Fibroblast of skin of scalp (primary cell): ENCODE measurements at regions not wholly inside any gene's neighbourhood (a gene's known extent, or its start where the extent isn't known, plus 50 kb on each side); places are given as distances from the start of the nearest gene placed in this dataset.
"Not testable (repeated sequence)": the region's sequence is repeated elsewhere in the genome, so short reads cannot be mapped to it uniquely, and the experiment has no call there.

ENCODE experiments used
- DNase-seq: peaks from one replicate; pipeline ENCODE4 v3.0.0-alpha.2; 2013

DNA sequence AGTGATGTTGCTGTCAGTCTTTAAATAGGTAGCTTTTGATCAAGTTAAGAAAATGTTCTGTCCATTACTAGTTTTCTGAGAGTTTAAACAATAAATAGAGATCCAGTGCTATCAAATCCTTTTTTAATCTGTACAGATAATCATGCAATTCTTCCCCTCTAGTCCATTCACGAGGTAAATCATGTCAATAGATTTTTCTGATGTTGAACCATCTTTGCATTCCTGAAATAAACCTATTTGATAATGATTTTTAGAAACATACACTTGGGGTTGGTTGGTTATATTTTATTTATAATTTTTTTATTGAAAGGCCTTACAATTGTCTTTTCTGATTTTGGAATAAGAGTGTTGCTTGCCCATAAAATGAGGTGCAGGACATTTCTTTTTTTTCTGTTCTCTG is 95.0 kb downstream of the FAM53A start:
- no peak for DNase-seq

GRCh38 chr4:1588306-1588705 is 95.8 kb downstream of the FAM53A start:
- no peak for DNase-seq

DNA sequence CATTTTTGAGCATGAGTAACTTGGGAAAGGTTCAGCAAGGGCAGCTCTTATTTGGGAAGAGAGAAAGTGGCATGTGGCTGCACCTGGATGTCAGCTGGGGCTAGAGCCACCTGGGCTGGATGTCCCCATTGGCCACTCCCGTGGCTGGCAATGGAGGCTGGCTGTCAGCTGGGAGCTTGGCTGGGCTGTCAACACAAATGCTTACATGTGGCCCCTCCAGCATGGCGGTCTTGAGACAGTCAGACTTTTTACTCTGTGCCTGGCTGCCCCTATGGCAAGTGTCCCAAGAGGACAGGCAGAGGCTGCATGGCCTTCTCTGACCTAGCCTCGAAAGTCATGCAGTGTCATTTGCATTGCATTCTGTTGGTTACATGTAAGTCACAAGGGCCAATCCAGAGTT is 99.6 kb downstream of the FAM53A start:
- no peak for DNase-seq

DNA sequence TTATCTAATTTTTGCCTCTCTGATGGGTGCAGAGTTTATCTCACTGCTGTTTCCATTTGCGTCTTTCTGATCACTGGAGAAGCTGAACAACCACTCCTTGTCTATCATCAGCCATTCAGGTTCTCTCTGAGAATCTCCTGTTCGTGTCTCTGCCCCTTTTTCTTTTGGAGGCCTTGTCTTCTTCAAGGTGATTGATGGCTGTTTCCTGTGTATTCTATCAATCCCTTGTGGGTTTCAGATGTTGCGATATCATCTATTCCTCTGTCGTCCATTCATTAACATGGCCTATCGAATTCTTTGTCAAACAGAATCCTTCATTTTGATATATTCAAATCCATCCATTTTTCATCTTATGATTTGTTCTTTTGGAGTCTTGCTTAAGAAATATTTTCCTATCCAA is 100.3 kb downstream of the FAM53A start:
- no peak for DNase-seq

- DNase-seq, result no peak
These were observed 100.9 kb downstream of the FAM53A start for GRCh38 chr4:1583051-1583785.

DNA sequence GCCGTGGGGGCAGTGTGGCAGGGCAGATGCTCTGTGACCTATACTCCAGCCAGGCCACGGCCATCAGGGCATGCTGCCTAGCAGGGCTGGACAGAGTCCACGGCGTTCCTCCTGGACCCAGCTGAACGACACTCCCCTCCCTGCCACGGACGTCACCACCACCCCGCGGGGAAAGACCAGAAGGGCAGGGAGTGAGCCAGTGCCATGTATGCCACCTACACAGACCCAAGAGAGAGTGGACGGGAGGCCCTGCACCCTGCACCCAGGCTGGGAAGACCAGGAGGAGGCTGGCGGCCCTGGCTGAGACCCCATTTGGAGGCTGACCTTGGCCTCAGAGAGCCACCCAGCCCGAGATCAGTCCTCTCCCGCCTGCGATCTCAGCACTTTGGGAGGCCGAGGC is 101.9 kb downstream of the FAM53A start:
- no peak for DNase-seq

GRCh38 chr4:1581164-1581894 is 102.8 kb downstream of the FAM53A start:
- DNase-seq, result peak; percentile 89

DNA sequence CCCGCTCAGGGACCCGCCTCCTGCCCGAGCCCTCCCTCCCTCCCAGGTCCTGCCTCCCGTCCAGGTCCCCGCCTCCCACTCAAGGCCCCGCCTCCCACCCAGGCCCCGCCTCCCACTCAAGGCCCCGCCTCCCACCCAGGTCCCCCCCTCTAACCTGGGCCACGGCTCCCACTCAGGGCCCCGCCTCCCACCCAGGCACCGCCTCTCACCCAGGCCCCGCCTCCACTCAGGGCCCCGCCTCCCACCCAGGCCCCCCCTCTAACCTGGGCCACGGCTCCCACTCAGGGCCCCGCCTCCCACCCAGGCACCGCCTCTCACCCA is 103.5 kb downstream of the FAM53A start:
- not testable (repeated sequence) for DNase-seq

DNA sequence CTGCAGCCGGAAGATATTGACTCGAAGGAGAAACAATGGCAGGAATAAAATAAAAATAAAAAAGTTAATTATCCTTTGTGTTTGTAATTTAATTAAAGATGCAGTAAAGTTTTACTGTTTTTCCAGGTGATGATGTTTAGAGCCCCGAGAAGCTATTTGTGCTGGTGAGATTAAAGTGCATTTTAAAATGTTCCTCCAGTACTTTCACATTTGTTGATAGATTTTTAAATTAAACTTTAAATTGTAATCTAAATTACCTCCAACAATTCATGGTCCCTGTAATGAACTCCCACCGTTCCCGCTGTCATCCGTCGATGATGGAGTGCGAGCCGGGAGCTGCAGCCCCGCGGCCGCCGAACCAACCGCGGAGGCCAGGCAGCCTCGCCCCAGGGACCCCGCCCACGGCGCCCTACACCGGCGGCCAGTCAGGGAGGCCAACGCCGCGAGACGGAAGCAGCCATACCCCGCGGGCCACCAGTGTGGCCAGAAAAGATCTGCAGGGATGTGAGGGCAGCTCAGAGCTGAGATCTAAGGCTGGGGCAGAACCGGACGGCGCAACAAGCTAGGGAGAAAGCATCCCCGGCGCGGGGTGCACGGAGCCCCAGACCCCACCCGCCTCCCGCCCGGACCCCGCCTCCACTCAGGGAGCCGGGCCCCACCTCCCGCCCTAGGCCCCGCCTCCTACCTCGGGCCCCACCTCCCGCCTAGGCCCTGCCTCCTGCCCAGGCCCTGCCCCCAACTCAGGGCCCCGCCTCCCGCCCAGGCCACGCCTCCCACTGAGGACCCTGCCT is 104.0 kb downstream of the FAM53A start:
- DNase-seq, result peak; percentile 87

DNA sequence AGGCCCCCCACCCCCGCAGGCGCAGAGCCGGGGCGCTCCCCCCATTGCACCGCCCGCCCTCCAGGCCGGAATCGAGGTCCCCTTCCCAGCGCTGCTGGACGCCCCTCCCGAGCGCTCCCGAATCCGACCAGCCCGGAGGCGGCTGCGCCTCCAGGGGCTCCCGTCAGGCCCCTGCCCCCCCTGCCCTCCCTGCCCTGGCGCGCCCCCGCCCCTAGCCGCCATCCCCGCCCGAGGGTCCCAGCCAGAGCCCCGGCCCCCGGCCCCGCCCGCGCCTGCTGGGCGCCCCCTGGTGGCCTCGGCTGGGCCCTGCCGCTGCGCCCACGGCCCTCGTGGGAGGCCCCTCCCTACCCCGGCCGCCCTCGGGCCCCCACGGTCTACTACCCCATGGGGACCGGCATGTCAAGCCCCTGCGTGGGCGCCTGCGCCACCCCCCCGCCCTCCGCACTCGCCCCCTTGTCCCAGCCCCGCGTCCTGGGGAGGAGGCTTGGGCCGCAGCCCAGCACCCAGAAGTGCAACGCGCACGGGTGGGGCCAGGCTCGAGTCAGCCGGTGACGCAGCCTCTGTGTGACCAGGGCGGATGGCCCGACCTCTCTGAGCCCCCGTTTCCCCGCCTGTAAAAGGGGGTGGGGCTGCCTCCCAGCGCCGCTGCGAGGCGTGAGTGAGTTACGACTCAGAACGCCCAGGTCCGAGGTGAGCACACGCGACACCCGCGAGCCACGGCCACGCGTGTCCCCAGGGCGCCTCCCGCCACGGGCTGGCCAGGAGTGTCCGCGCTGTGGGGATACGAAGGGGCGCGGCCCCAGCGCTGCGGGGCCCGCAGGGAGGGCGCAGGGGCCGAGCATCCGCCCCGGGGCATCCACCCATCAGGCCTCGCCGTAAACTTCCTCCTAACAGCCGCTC is 104.9 kb downstream of the FAM53A start:
- DNase-seq, result peak; percentile 62

GRCh38 chr4:1578251-1578773 is 105.8 kb downstream of the FAM53A start:
- DNase-seq, result peak; percentile 8

- DNase-seq, result no peak
These were observed 106.3 kb downstream of the FAM53A start for GRCh38 chr4:1577822-1578217.

DNA sequence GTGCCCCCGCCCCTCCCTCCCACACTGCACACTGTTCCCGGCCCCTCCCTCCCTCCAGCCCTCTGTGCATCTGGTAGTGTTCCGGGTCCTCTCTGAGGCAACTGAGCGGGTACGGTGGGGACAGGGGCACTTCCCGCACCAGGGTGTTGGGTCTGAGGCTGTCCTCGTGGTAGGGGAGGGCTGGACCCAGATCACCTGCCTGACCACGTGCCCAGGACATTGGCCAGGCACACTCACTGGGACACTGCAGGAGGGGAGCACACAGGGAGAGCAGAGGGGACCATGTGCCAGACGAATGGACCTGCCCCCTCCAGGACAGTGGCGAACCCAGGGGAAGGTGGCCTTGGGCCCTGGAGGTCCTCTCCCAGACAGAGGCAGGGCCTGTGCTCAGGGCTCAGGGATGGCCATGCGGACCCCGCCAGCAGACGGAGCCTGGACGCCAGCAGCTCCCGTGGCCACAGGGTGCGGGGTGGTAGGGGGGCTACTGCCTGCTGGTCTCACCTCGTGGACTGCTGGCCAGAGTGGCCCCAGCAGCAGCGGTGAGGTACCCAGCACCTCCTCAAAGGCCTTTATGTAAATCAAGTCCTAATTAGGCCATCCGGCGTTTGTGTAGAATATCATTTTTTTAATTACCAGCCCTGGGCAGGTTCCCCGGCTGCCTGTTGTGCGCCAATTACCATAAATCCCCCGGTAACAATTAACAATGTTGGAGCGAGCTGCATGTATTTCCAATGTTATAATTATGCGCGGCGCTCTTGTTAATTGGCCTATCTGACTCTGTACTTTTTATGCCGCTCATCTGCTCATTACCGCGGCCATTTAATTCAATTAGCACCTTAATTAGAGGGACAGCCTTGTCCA is 106.9 kb downstream of the FAM53A start:
- DNase-seq, result no peak

DNA sequence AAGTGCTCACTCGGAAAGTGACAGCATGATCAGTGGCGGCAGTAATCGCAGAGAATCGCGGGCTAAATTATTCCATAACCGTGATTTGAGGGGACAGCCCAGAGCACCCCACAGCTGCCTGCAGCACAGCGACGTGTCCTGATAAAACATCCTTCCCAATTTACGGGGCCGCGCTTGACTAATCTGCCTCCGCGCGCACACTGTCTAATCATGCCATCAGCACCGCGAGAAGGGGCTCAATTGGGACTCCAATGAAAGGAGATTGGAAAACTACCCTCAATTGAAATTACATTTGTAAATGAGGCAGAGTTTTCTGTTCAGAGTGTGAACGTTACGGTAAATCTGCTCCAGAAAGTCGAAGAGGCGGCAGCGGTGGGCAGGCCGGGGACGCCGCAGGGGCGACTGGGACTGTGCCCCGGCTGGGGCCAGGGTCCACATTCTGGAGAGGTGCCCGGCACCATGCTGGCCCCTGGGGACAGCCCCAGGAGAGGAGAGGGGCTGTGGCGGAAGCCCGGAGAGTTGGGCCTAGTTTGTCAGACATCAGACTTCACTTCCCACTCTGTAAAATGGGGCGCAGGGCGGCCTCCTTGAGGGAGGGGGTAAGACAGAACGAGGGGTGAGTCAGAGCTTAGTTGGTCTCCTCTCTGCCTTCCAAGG is 107.7 kb downstream of the FAM53A start:
- DNase-seq, result no peak

- no peak for DNase-seq
These were observed 108.5 kb downstream of the FAM53A start for GRCh38 chr4:1575418-1576303.

- DNase-seq, result no peak
These were observed 109.3 kb downstream of the FAM53A start for GRCh38 chr4:1574601-1575417.

- peak; percentile 5 for DNase-seq
These were observed 110.2 kb downstream of the FAM53A start for GRCh38 chr4:1573830-1574459.
